K562 (cell line): ENCODE measurements at regions not wholly inside any gene's neighbourhood (a gene's known extent, or its start where the extent isn't known, plus 50 kb on each side); places are given as distances from the start of the nearest gene placed in this dataset.

Experiments
- FOXK2 ChIP-seq, 2 experiments: fragments of 450-650 bp; IDR thresholded peaks in 1 of 2; conservative IDR thresholded peaks in 1 of 2; 2 replicates each; pipeline ENCODE4 v1.6.1; 2016; ENCODE audit warnings: low read depth in 2 of 2, mild to moderate bottlenecking in 1 of 2
- LARP7 ChIP-seq: fragments of 450-650 bp; IDR thresholded peaks from 2 replicates; pipeline ENCODE4 v1.6.1; 2016
- MIER1 ChIP-seq: fragments of 450-650 bp; IDR thresholded peaks from 2 replicates; pipeline ENCODE4 v1.6.1; 2016; ENCODE audit warnings: antibody characterized with exemption, mild to moderate bottlenecking, low read depth
- NCOA4 ChIP-seq: fragments of 450-650 bp; IDR thresholded peaks from 2 replicates; pipeline ENCODE4 v1.6.1; 2018; ENCODE audit warnings: mild to moderate bottlenecking; ENCODE audit not compliant: partially characterized antibody
- POLR3A ChIP-seq: IDR thresholded peaks from 2 replicates; pipeline ENCODE4 v1.6.1; 2011; ENCODE audit warnings: borderline replicate concordance, mild to moderate bottlenecking, moderate library complexity; ENCODE audit not compliant: insufficient read length, insufficient read depth; ENCODE audit errors: extremely low read depth
- TF ChIP-seq, protein P1 (sequence below), 2 experiments: IDR thresholded peaks in 1 of 2; conservative IDR thresholded peaks in 1 of 2; 2 replicates each; pipeline ENCODE4 v1.6.1; 2016; ENCODE audit warnings: low read depth in 2 of 2, mild to moderate bottlenecking in 1 of 2, missing compliant biosample characterization in 1 of 2, missing genetic modification characterization in 1 of 2, moderate library complexity in 1 of 2
- TF ChIP-seq, protein P2 (sequence below): sonication (generic); formaldehyde crosslinking; IDR thresholded peaks from 2 replicates; pipeline ENCODE4 v1.8.1; 2023; ENCODE audit warnings: mild to moderate bottlenecking, missing genetic modification reagents
- TF ChIP-seq, protein P3 (sequence below): conservative IDR thresholded peaks from 2 replicates; pipeline ENCODE4 v1.6.1; 2011; ENCODE audit warnings: low read depth, mild to moderate bottlenecking, low read length; ENCODE audit not compliant: control insufficient read depth

- TF ChIP-seq POLR3A (no peak), NCOA4 (no peak), LARP7 (no peak), MIER1 (no peak), FOXK2 (conservative IDR thresholded peaks at IDR 0.05 in 1 of 2, IDR thresholded peaks at IDR 0.05 in 1 of 2; ENCODE audit: low read depth in 2 of 2) (no peak)
- TF ChIP-seq, protein P1, sequence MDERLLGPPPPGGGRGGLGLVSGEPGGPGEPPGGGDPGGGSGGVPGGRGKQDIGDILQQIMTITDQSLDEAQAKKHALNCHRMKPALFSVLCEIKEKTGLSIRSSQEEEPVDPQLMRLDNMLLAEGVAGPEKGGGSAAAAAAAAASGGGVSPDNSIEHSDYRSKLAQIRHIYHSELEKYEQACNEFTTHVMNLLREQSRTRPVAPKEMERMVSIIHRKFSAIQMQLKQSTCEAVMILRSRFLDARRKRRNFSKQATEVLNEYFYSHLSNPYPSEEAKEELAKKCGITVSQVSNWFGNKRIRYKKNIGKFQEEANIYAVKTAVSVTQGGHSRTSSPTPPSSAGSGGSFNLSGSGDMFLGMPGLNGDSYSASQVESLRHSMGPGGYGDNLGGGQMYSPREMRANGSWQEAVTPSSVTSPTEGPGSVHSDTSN (CRISPR knock-in tag; IDR thresholded peaks at IDR 0.05; ENCODE audit: low read depth) = no peak
- TF ChIP-seq, protein P1 (tag; conservative IDR thresholded peaks at IDR 0.05; ENCODE audit: low read depth) = no peak
- TF ChIP-seq, protein P2, sequence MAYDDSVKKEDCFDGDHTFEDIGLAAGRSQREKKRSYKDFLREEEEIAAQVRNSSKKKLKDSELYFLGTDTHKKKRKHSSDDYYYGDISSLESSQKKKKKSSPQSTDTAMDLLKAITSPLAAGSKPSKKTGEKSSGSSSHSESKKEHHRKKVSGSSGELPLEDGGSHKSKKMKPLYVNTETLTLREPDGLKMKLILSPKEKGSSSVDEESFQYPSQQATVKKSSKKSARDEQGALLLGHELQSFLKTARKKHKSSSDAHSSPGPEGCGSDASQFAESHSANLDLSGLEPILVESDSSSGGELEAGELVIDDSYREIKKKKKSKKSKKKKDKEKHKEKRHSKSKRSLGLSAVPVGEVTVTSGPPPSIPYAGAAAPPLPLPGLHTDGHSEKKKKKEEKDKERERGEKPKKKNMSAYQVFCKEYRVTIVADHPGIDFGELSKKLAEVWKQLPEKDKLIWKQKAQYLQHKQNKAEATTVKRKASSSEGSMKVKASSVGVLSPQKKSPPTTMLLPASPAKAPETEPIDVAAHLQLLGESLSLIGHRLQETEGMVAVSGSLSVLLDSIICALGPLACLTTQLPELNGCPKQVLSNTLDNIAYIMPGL (CRISPR knock-in tag) = no peak
- TF ChIP-seq, protein P3, sequence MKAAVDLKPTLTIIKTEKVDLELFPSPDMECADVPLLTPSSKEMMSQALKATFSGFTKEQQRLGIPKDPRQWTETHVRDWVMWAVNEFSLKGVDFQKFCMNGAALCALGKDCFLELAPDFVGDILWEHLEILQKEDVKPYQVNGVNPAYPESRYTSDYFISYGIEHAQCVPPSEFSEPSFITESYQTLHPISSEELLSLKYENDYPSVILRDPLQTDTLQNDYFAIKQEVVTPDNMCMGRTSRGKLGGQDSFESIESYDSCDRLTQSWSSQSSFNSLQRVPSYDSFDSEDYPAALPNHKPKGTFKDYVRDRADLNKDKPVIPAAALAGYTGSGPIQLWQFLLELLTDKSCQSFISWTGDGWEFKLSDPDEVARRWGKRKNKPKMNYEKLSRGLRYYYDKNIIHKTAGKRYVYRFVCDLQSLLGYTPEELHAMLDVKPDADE = no peak
Observed at GRCh38 chr4:60885011-60885410, 315.1 kb upstream of the ADGRL3 start (continued).
